ENCODE measurements at regions not wholly inside any gene's neighbourhood (a gene's known extent, or its start where the extent isn't known, plus 50 kb on each side); places are given as distances from the start of the nearest gene placed in this dataset.
"Not testable (repeated sequence)": the region's sequence is repeated elsewhere in the genome, so short reads cannot be mapped to it uniquely, and the experiment has no call there.

DNA sequence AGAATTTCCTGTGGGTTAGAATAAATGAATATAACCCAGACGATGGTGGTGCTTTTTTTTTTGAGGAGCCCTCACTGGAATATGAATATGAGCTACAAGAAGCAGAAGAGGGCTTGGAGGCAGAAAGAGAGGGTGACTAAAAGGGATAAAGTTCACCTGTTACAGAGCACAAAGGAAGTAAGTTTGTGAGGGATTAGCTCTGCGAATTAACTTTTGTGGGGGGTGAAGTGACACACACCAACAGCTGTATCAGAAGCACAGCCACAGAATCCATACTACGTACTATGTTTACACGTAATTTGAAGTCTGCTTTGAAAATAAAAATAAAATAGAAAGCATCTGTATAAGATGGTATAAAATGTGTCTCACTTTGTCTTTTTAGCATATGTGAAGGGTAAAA, 963.6 kb upstream of the DIAPH2 start:
- in situ Hi-C loops (cut with HindIII; ENCODE audit: low pct_unique_long_range_greater_than_20kb, low sequenced_read_pairs), result no loop called here
- DNase-seq (ENCODE audit: low read depth, low spot score), result no peak

DNA sequence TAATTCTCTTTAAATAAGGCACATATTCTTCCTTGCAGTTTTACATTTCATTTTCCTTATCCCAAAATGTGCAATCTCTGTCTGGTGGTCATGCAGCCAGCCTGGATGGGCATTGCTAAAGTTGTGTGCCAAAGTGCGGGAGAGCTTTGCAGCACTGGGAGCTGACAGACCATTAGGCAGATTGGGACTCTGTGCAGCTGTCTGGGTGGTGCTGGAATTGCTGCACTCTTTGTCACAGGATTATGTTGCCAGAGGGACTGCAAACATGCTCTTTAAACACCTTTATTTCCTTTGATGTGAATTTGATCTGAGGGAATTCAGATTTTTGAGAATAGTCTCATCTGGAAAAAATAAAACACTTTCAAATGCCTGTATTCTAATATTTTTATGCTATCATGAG, 956.2 kb upstream of the DIAPH2 start:
- in situ Hi-C loops (cut with HindIII; ENCODE audit: low pct_unique_long_range_greater_than_20kb, low sequenced_read_pairs), result no loop called here
- no peak for DNase-seq (ENCODE audit: low read depth, low spot score)

- no peak for DNase-seq (ENCODE audit: low read depth, low spot score)
- in situ Hi-C loops (cut with HindIII; ENCODE audit: low pct_unique_long_range_greater_than_20kb, low sequenced_read_pairs), result no loop called here
Measured at GRCh38 chrX:95729401-95729800, 955.2 kb upstream of the DIAPH2 start.

DNA sequence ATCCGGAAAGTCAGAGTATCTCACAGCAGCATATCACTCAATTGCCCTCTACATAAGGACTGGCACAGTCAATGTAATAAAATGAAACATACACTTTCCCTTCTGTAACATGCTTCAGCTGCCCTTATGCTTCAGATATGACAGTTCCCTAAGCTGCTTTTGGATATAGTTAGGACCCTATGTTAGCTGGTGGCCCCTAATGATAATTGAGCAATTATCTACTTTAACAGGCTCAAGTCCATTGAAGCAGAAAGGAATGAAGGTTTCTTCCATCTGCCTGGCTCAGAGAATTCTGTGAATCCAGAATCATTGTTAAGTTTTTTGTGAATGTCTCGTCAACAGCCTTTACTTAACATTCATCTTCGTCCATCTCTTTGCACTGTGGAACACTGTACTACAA, 951.2 kb upstream of the DIAPH2 start:
- DNase-seq (ENCODE audit: low read depth, low spot score), result no peak
- in situ Hi-C loops (cut with HindIII; ENCODE audit: low pct_unique_long_range_greater_than_20kb, low sequenced_read_pairs), result no loop called here

- DNase-seq (ENCODE audit: low read depth, low spot score), result no peak
- in situ Hi-C loops (cut with HindIII; ENCODE audit: low pct_unique_long_range_greater_than_20kb, low sequenced_read_pairs), result no loop called here
Measured at GRCh38 chrX:95754411-95754810, 930.2 kb upstream of the DIAPH2 start.

- in situ Hi-C loops (cut with HindIII; ENCODE audit: low pct_unique_long_range_greater_than_20kb, low sequenced_read_pairs), result no loop called here
- no peak for DNase-seq (ENCODE audit: low read depth, low spot score)
Measured at GRCh38 chrX:95760356-95760755, 924.3 kb upstream of the DIAPH2 start.

DNA sequence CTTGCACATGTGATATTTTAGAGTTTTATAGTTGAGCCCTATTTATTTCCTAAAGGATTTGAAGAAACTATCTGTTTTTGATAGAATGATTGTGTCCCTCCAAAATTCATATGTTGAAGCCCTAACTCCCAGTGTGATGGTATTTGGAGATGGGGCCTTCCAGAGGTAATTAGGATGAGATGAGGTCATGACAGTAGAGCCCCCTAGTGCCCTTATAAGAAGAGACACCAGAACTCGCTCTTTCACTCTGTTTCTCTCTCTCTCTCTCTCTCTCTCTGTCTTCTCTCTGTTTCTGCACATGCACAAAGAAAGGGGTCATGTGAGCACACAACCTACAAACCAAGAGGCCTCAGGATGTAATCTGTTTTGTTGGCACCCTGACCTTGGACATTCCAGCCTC, 921.9 kb upstream of the DIAPH2 start:
- peak; percentile 41 for DNase-seq (ENCODE audit: low read depth, low spot score)

DNA sequence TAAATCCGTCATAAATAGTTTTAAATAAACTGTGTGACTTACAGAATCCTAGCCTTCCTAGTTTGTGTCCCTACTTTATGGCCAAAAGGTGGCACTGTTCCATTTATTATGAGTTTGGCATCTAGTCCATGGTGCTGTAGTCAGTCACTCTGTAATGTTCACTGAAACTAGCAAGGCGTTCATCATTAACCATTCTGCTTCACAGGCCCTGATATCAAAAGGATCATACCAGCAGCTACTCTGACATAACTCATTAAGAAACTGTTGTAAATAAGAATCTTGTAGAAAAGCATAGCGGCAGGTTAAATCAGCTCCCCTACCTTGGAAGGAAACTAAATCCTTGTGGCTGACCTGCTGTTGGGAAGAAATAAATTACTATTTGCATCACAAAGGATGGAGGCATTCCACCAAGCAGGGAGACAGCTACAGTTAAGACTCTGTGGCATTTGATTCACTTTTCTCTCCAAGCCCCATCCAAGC, 919.6 kb upstream of the DIAPH2 start:
- peak; percentile 61 for DNase-seq (ENCODE audit: low read depth, low spot score)
- in situ Hi-C loops (cut with HindIII; ENCODE audit: low pct_unique_long_range_greater_than_20kb, low sequenced_read_pairs), result no loop called here

More for the DNA sequence above, 921.9 kb upstream of the DIAPH2 start:
- in situ Hi-C loops (cut with HindIII; ENCODE audit: low pct_unique_long_range_greater_than_20kb, low sequenced_read_pairs), result no loop called here

DNA sequence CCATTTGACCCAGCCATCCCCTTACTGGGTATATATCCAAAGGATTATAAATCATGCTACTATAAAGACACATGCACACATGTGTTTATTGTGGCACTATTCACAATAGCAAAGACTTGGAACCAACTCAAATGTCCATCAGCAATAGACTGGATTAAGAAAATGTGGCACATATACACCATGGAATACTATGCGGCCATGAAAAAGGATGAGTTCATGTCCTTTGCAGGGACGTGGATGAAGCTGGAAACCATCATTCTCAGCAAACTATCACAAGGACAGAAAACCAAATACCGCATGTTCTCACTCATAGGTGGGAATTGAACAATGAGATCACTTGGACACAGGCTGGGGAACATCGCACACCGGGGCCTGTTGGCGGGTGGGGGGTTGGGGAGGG, 913.4 kb upstream of the DIAPH2 start:
- DNase-seq (ENCODE audit: low read depth, low spot score); in situ Hi-C loops (cut with HindIII; ENCODE audit: low pct_unique_long_range_greater_than_20kb, low sequenced_read_pairs): not testable (repeated sequence)

DNA sequence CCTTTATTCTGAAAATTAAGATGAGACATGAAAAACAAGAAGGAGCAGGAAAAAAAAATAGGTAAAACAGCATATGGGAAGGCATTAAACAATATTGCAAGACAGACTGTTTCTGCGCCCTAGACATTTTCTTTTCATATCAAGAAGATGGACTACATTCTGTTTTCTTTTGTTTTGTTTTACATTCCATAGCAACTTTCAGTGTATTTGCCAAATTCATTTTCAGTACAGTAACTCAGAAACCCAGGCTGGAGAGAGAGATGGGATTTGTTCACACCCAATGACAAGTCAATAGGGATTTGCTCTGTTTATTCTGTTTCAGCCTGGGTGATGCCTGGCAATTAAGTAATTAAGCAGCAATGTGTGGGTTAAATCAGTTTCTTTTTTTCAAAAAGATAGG, 892.8 kb upstream of the DIAPH2 start:
- DNase-seq (ENCODE audit: low read depth, low spot score), result no peak
- in situ Hi-C loops (cut with HindIII; ENCODE audit: low pct_unique_long_range_greater_than_20kb, low sequenced_read_pairs), result no loop called here

GRCh38 chrX:95797344-95797743, 887.3 kb upstream of the DIAPH2 start:
- no peak for DNase-seq (ENCODE audit: low read depth, low spot score)
- in situ Hi-C loops (cut with HindIII; ENCODE audit: low pct_unique_long_range_greater_than_20kb, low sequenced_read_pairs), result no loop called here

DNA sequence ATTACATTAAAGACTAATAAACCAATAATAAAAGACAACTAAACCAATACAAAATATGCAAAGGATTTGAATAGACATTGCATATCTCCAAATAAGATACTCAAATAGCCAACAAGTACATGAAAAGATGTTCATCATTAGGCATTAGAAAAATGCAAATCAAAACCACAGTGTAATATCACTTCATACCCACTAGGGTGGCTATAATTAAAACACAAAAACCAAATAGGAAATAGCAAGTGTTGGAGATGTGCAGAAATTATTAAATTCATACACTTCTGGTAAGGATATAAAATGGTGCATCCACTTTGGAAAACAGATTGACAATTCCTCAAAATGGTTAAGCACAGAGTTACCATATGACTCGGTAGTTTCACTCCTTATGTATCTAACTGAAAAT, 860.8 kb upstream of the DIAPH2 start:
- no peak for DNase-seq (ENCODE audit: low read depth, low spot score)
- in situ Hi-C loops (cut with HindIII; ENCODE audit: low pct_unique_long_range_greater_than_20kb, low sequenced_read_pairs), result no loop called here

DNA sequence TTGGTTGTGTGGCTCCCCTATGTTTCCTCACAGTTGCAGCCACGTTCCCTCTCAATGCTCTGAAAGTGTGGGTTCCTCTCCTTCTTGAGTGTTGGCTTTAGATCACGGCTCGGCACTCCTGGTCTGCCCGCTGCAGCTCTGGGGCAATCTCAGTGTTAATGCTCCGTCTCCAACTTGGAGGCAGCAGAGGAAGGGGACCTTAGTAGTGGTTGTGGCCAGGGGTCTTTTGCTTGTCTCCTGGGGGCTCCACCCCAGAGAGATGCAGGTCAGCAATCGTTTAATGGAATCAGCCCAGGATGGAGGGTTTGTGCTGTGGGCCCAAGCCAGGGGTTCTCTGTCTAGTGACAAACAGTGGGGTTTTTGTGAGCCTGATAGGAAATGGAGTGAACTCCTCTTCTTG, 849.4 kb upstream of the DIAPH2 start:
- no peak for DNase-seq (ENCODE audit: low read depth, low spot score)

DNA sequence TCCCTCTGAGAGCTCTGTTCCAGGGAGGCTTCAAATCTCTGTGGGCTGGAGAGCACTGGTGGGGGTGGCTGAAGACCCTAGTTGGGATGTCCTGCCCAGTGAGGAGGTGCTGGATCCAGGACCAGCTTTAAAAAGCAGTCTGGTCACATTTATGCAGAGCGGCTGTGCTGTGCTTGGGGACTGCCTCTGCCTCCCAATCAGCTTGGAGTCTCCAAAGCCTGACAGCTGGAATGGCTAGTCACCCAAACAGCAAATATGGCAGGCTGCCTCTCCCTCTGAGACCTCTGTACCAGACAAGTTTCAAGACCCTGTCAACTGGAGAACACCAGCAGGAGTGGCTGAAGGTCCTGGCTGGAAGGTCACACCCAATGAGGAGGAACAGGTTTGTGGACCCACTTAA, 848.1 kb upstream of the DIAPH2 start:
- DNase-seq (ENCODE audit: low read depth, low spot score), result no peak
- in situ Hi-C loops (cut with HindIII; ENCODE audit: low pct_unique_long_range_greater_than_20kb, low sequenced_read_pairs), result no loop called here

More for the DNA sequence above, 849.4 kb upstream of the DIAPH2 start:
- in situ Hi-C loops (cut with HindIII; ENCODE audit: low pct_unique_long_range_greater_than_20kb, low sequenced_read_pairs), result no loop called here

DNA sequence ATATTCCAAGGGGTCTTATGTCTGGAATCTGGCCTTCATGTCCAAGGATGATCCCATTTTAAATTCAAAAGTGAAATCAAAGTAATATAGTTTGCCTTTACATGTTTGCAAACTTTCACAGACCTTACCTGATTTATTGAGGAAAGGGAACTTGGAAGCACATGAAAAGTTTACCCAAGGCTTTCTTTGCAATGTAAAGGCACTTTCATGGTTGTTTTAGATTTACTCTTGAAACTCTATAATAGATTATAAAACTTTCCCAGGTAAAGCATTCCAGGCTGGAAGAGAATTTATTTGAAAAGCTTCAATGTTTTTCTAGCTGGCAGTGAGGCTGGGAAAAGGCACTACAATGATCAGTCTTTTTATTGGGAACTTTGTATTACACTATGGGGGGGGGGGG, 842.8 kb upstream of the DIAPH2 start:
- in situ Hi-C loops (cut with HindIII; ENCODE audit: low pct_unique_long_range_greater_than_20kb, low sequenced_read_pairs), result no loop called here

GRCh38 chrX:95860127-95860526, 824.5 kb upstream of the DIAPH2 start:
- no peak for DNase-seq (ENCODE audit: low read depth, low spot score)
- in situ Hi-C loops (cut with HindIII; ENCODE audit: low pct_unique_long_range_greater_than_20kb, low sequenced_read_pairs), result no loop called here

More for the DNA sequence above, 842.8 kb upstream of the DIAPH2 start:
- DNase-seq (ENCODE audit: low read depth, low spot score), result no peak

- DNase-seq (ENCODE audit: low read depth, low spot score), result no peak
- in situ Hi-C loops (cut with HindIII; ENCODE audit: low pct_unique_long_range_greater_than_20kb, low sequenced_read_pairs), result no loop called here
Measured at GRCh38 chrX:95875661-95876060, 809.0 kb upstream of the DIAPH2 start.

DNA sequence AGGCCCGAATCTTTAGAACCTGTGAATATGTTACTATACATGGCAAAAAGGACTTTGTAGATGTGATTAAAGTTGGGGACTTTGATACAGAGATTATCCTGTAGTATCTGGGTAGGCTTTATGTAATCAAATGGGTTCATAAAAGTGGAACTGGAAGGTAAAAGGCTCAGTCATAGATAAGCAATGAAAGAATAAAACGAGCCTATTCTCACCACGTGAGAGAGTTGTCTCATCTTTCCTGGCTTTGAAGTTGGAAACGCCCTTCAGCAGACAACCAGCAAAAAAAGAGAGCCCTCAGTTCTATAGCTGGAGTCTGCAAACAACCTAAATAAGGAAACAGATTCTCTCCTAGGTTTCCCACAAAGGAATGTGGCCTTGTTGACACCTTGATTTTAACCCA, 805.8 kb upstream of the DIAPH2 start:
- in situ Hi-C loops (cut with HindIII; ENCODE audit: low pct_unique_long_range_greater_than_20kb, low sequenced_read_pairs), result no loop called here
- DNase-seq (ENCODE audit: low read depth, low spot score), result no peak

GRCh38 chrX:95884186-95884585, 800.5 kb upstream of the DIAPH2 start:
- no peak for DNase-seq (ENCODE audit: low read depth, low spot score)
- in situ Hi-C loops (cut with HindIII; ENCODE audit: low pct_unique_long_range_greater_than_20kb, low sequenced_read_pairs), result no loop called here

GRCh38 chrX:95885074-95885473, 799.6 kb upstream of the DIAPH2 start:
- in situ Hi-C loops (cut with HindIII; ENCODE audit: low pct_unique_long_range_greater_than_20kb, low sequenced_read_pairs), result no loop called here
- DNase-seq (ENCODE audit: low read depth, low spot score), result no peak
